ENCODE measurements at regions not wholly inside any gene's neighbourhood (a gene's known extent, or its start where the extent isn't known, plus 50 kb on each side); places are given as distances from the start of the nearest gene placed in this dataset.
"Not testable (repeated sequence)": the region's sequence is repeated elsewhere in the genome, so short reads cannot be mapped to it uniquely, and the experiment has no call there.

DNA sequence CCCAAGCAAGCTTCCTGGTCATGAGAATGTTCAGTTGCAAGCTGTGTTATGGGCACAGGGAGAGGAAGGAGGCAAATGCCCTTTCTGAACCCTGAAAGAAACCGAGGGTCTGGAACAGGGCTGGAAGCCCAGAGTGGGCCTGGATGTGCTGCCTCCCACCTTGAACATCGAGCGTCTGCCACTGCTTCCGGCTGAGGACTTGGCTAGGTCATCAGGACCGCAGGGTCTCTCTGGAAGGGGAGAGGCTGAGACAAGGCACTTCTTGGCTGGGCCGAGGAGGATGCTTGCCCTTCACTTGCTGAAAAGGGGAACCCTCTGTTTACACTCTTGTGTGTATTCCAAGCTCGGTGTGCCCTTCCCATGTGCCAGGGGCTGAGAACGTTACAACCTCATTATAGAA lies 168.0 kb upstream of the C1orf174 start:
- no peak for DNase-seq

DNA sequence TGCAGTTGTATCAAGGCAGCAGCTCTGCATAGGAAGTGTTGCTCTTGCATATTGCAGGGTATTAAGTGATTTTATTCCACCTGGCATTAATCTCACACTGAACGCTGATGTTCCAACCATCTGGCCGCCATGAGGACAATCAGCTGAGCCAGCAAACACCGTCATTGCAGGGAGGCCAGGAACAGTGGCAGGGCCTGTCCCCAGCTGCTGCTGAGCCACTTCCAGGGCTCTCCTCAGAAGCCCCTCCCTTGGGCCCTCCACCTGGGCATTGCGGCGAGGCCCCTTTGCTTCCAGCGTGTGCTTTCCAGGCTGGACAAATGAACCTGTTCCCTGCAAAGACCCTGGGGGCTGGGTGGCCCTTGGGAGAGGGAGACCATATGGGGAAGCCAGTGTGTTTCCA lies 171.6 kb upstream of the C1orf174 start:
- no peak for DNase-seq

DNA sequence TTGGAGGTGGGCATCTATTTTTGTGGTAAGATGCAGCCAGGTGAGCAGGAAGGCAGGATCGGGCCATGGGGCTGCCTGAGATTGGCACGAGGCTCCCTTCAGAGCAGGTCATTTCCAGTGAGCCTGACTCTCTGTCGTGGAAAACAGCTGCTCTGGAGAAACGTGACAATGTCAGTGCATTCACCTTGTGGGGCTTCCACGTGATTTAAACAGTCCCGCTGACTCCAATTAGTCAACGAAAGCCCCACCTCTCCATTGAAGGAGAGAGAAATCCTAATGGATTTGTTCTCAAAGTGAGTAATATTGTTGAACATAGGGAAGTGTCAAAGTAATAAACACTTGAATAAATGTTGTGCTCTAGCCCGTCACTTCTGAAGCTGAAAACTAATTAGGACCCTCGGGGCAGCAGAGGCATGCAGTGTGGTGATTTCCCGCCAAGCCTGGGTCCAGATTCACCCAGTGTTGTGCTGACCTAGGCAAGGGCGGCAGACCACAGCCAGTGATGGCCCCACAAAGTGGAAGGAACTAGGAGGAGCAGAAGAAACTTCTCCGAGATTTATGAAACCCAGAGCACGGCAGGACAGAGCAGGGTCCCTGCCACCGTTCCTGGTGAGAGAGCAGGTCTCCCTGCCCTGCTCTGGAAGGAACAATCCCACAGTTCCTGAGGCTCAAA lies 172.5 kb upstream of the C1orf174 start:
- no peak for DNase-seq

DNA sequence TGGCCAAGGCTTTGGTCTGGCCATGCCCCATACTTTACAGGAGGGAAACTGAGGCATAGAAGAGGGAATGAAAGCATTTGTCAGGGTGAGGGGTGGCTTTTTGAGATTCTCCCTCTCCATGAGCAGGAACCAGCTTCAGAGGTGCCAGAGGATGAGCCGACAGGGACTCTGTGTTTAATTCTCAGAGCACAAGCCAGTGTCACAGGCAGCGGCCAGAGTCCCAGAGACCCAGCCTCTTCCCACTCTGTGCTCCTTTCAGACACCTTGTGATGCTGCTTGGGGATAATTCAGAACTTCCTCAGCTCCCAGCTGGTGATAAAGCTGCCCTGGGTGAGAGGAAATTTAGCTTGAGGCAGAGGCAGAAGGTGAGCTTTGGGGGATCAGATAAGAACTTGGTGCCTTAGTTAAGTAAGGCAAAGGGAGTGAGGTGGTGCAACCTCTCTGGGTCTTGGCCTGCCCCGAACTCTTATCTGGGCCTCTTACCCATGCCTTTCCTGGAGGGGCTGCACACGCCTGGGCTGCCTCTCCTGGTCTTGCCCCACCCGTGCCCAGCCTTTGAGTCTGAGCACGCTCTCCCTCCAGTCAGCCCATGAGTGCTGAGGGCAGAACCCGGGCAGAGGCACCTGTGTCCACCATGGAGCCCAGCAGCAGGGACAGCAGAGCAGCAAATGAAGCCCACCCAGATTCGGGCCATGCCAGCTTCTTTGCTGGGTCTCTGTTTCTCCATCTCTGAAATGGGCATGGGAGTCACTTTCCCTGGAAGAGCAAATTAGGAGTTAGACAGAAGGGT lies 175.6 kb upstream of the C1orf174 start:
- no peak for DNase-seq

DNA sequence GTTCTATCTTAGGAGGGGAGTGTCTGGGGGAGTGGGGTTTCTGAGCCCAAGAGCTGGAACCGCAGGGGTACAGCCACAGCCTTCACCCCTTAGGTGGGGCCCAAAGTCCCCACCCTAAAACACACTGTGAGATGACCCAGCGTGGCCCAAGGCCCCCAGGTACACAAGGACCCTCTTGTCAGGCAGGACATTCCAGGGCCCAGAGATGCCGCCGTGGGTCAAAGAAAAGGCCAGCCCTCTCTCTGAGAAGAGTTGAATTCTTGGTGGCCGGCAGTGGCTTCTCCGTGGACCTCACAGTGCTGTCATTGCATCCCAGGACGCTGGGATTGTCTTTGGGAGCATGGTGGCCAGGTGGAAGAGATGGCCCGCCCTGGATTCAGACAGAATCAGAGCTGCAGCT lies 176.3 kb upstream of the C1orf174 start:
- DNase-seq: no peak

DNA sequence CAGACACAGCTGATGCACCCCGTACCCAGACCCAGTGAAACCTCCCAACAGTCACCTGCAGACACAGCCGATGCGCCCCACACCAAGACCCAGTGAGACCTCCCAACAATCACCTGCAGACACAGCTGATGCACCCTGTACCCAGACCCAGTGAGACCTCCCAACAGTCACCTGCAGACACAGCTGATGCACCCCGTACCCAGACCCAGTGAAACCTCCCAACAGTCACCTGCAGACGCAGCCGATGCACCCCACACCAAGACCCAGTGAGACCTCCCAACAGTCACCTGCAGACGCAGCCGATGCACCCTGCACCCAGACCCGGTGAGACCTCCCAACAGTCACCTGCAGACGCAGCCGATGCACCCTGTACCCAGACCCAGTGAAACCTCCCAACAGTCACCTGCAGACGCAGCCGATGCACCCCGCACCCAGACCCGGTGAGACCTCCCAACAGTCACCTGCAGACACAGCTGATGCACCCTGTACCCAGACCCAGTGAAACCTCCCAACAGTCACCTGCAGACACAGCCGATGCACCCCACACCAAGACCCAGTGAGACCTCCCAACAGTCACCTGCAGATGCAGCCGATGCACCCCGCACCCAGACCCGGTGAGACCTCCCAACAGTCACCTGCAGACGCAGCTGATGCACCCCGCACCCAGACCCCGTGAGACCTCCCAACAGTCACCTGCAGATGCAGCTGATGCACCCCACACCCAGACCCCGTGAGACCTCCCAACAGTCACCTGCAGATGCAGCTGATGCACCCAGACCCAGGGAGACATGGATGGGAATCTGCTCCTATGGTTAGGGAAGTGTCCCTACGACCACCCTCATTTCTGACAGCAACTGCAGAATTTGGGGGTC lies 178.3 kb upstream of the C1orf174 start:
- DNase-seq: not testable (repeated sequence)

DNA sequence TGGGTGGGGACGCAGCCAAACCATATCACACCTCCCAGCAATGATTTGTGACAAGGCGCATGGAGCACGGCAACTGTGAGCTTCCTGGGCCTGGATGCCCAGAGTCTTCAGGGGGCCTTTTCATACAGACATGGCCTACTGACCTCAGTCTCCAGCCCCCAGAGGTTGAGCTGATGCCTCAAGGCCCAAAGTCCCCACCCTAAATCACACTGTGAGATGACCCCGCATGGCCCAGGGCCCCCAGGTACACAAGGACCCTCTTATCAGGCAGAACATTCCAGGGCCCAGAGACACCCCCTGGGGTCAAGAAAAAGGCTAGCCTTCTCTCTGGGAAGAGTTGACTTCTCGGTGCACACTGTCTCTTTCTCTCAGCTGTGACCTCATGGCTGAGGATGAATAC lies 179.7 kb upstream of the C1orf174 start:
- DNase-seq: no peak

DNA sequence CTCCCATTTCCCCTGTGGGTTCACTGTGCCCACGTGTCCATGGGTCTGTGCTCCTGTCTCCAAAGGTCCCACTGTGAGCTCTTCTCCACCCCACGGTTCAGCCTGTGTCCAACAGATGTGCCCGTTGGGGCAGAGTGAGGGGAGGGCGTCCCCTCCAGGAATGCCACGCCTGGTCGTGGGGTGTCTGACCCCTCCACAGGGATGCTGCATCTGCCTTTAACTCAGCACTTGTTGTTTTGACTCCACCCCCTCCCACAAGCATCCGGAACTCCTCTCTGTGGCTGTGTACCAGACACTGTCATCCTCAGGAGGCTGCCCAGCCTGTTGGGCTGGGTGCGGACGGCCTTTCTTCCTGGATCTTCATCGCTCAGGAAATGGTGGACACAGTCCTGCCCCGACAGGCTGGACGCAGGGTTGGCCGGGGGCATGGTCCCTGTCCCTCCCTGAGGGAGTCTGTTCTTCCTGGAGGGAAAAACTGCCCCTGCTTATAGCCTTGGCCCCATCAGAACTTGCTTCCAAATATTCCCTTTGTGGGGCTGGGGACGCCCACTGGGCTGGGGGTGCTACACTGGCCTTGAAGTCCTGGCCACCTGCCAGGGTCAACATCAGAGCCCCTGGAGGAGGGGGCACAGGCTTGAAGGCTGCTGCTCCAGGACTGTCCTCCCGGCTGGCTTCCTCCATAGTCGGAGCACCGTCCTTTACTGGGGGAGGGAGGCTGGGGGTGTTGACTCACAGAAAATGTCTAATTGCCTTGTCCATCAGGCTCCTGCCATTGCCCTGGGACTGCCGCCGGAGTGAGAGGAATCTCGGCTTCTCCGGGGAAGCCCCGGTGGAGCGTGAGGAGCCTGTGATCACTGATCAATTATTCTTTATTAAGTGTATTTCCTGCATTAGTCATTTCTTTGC lies 182.0 kb upstream of the C1orf174 start:
- no peak for DNase-seq

DNA sequence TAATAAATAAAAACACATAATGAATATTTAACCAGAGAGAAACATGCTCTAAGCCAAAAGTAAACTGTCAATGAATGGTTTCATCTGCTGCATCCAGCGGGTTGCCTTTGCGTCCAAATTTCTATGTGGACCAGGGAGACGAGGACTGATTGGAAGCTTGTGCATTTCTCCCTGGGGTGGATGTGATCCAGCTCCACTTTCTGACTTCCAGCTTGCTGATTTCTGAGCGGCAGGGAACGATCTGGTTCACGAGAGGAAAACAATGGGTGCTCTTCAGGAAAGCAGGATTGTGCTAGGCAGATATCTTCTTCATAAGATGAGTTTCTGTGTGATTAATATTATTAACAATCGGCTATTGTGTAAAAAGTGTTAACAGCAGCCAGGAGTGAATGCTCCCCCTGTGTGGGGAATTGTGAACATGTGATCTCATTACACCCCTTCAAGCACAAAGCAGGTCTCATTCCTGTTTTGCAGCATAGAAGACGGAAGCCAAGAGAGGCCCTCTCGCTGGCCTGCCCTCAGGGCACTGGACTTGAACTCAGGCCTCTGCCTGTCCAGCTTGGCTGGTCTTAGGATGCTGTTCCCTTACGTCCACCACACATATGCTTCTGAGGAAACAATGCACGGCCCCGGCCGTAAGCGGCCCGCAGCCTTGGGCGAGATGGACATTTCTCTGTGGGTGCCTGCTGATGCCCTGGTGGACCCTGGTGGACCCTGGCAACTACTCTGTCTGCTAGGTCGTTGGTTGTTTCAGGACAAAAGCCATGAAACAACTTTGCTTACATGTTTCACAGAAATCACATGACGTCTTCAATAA lies 183.4 kb upstream of the C1orf174 start:
- no peak for DNase-seq

DNA sequence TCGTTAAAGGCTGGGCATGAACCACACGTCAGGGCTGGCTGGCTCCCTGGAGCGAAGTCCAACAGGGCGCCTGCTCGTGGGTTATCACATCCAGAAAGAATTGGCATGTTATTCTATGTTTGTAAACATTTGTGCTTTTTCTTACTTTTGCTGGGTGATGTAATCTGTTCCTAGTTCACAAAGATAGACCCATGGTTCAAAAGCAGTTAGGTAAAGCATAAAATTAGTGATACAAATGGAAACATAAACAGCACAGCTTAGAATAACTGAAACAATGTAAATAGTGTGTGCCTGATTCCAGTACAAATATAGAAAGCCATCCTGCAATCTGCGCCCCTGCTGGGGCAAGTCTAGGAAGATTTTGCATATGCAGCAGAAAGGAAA lies 184.0 kb upstream of the C1orf174 start:
- DNase-seq: no peak

DNA sequence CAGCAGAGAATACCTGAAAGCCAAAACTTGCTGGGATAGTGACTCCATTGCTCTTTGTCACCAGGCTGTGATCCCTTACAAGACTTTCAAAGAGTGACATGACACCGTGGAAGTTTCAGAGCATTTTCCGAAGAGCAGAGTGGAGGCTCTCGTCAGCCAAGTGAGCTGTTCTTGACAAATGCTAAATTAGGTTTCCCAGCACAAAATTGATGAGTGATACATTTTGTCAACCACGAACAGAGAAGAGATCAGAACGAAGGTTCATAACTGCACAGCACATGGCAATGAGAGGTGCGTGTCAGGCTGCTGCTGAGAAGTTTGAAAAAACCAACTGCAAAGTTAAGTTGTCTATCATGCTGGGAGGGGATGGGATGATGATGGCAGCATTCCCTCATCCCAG lies 184.4 kb upstream of the C1orf174 start:
- DNase-seq: no peak

DNA sequence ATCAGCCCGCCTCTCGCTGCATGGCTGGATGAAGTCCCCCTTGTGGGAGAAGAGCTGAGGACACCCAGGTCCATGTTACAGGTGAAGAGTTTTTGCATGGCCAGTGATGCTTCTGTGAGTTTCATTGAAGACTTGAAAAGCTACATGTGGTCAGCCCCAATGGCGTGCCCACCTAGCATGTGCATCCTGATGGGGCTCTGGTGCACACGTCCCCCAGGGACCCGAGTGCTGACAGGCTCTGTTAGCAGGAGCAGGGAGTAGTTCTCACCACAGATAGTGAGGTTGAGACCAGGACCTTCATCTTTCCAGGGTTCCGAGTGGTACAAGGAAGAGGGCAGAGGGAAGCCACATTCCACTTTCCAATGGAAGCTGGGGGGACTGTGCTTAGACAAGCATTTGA lies 184.8 kb upstream of the C1orf174 start:
- no peak for DNase-seq

DNA sequence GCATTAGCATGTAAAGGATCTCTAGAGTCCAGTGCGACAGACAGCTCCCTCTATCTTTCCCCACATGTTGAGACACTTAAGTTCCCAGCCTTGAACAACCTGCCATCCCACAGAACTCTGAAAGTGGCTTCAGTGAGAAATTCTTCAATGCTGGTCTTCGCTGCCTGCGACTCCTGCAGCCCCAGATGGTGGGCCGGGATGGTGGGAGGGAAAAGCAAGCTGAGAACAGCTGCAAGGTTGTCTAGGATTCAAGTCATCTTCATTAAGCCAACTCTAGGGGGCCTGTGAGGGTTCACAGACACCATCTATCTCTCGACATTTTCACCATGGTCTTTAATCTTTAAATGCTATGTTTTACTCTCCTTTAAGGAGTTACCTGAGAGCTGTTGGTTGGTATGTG lies 185.5 kb upstream of the C1orf174 start:
- DNase-seq: no peak

DNA sequence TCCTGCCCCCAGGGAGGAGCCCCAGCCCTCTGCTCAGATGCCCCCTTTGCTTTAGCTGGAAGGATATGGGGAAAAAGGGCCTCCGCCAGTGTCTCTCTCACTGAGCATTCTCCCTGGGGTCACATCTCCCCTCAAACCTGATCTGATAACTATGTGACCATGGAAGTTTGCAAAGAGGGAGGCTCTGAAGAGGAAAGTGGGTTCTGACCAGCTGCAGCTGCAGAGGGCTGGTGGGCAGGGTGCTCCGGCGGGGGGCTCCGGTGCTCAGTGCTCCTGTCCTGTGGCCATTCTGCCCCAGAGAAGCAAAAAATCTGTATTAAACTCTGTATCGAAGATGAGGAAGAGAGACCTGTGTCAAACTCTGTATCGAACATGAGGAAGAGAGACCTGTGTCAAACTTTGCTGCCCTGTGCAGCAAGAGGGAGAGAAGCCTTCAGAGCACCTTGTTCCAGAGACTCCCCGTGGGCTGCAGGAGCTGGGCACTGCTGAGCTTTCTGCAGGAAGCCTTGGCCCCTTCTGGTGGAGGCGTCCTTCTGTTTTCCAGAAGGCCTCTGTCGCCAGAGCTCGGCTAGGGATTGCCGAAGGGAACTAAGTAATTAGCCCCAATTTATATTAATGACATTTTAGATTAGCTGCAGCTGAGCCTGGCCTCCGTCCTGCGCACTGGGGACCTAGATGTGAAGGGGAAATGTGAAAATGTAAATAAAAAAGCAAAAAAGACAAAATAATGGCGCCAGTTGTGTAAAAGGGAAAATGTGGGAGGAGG lies 186.2 kb upstream of the C1orf174 start:
- no peak for DNase-seq

DNA sequence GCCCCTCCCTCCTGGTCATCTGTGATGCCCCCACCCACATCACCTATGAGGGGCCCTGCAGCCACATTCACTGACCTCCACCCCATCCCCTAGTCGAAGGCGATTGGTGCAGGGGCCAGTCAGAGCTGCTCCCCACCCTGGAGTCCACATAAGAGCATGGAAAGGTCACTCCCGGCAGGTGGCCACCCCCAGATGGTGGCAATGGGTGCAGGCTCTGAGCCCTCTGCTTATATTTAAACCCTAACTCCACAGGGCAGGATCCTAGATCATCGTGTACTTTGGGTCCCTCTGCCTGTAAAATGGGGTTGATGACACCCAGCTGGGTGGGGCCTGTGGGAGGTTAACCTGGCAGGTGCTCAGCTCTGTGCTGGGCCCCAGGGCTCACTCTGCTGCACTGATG lies 186.8 kb upstream of the C1orf174 start:
- no peak for DNase-seq

DNA sequence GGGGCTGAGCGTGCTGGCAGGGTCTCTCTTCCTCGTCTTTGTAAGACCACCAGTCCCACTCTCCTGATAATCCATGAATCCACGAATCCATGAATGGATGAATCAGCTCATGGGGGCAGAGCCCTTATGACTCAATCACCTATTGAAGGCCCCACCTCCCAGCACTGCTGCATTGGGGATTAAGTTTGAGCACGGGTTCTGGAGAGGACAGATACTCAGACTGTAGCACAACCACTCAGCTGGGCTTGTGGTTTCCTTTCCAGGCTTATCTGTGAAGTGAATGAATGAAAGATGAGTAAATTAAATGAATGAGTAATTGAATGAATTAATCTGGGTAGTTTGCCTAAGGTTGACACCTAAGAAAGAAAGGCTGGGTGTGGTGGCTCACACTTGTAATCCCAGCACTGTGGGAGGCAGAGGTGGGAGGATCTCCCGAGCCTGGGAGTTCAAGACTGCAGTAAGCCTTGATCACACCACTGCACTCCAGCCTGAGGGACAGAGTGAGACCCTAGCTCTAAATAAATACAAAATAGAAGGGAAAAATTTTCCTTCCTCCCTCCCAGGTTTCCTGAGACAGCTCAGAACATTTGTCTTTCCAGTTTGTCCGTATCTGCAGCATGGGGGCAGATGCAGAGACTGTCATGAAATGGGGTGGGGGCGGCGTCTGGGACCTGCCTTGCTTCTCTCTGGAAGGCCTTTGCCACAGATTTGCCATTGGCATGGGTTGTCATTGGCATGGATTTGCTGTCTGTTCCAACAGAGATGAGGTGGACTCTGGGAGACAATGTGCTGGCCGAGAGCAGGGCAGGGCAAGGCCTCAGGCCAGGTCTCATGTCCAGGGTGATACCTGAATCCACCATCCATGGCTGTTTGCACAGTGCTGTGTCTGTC lies 187.7 kb upstream of the C1orf174 start:
- no peak for DNase-seq

DNA sequence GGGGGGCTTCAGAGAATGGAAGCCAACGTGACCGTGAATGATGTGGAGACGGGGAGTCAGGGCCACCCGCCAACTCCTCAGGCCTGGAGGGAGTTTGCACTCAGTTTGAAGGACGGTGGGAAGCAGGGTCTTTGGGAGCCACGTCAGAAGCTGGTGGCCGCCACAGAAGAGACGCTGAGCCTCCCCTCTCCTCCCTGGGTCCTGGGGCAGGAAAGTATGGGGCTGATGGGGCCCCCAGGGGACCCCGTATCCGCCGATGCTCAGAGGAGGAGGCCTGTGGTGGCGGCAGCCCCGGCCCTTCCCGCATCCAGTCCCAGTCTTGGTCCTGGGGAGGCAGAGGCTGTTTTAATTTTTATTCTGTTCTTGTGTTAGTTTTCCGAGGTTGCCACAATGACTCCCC lies 188.6 kb upstream of the C1orf174 start:
- DNase-seq: no peak

DNA sequence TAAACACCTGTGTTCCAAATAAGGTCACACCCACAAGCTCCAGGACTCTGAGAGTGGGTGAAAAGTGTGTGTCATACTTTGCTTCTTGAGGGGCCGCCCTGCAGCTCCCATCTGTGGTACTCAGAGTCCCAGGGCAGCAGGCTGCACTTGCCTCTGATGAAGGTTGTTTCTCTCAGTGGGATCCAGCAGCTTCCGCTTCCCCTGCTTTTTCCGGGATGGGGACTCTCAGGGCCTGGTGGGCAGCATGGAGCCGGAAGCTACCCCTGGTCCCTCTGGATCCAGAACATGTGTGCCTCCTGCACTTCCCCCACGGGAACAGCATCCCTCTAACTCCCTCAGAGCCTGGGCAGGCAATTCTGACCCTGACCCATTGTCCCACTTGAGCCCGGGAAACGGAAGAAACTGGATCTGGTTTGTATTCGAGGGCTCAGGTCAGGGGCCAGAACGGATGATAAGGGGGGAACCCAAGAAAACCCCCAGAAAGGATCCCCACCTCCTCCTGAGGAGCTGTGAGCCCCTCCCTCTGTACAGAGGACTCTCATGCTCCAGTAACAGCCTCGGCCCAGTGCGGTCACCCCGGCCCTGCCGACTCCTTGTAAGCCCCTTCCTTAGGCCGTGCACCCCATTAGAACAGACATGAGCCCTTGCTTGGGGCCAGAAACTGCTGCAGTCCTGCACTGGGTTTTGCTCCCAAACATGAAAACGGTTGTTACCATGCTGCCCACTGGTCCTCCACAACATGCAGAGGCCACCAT lies 189.5 kb upstream of the C1orf174 start:
- DNase-seq: no peak

DNA sequence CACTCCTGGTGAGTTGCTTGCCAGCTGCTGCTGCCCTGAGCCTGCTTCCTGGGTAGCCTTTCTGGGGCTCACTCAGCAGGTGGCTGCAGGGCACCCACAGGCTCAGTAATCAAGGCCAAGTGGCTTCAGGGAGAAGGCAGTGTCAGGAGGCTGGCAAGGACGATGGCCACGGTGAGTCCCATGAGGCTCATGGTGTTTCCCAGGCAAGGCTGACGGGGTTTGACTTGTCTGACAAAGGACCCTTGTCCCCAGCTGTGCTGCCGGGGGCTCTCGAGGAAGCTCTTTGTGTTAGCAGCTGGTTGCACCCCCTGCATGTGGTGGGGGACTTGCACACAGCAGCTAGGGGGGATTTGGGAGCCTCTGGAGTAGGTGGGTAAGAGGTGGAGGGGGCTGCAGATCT lies 190.5 kb upstream of the C1orf174 start:
- no peak for DNase-seq
